NCI-H1694 treated with DMSO at 0.1 percent for 48 hours (cell line): ENCODE measurements at regions not wholly inside any gene's neighbourhood (a gene's known extent, or its start where the extent isn't known, plus 50 kb on each side); places are given as distances from the start of the nearest gene placed in this dataset.
"Not testable (repeated sequence)": the region's sequence is repeated elsewhere in the genome, so short reads cannot be mapped to it uniquely, and the experiment has no call there.

ENCODE experiments used
- DNase-seq: peaks from one replicate; lab custom pipeline; 2025; lab: John Stamatoyannopoulos, UW

- no peak for DNase-seq
Measured at GRCh38 chr14:87430214-87430613, 562.8 kb downstream of the GALC start.

GRCh38 chr14:87419925-87420324, 573.1 kb downstream of the GALC start:
- no peak for DNase-seq

- DNase-seq: no peak
Measured at GRCh38 chr14:87411370-87411769, 581.6 kb downstream of the GALC start.

- DNase-seq: no peak
Measured at GRCh38 chr14:87409393-87409792, 583.6 kb downstream of the GALC start.

GRCh38 chr14:87407344-87407743, 585.6 kb downstream of the GALC start:
- no peak for DNase-seq

GRCh38 chr14:87405563-87405962, 587.4 kb downstream of the GALC start:
- DNase-seq: no peak

GRCh38 chr14:87397499-87397898, 595.5 kb downstream of the GALC start:
- DNase-seq: no peak

GRCh38 chr14:87391066-87391465, 601.9 kb downstream of the GALC start:
- DNase-seq: no peak

GRCh38 chr14:87388946-87389345, 604.0 kb downstream of the GALC start:
- no peak for DNase-seq

GRCh38 chr14:87387806-87388205, 605.2 kb downstream of the GALC start:
- no peak for DNase-seq

- no peak for DNase-seq
Measured at GRCh38 chr14:87386524-87386923, 606.5 kb downstream of the GALC start.

GRCh38 chr14:87380054-87380453, 612.9 kb downstream of the GALC start:
- DNase-seq: no peak

GRCh38 chr14:87368751-87369150, 624.2 kb downstream of the GALC start:
- DNase-seq: no peak

GRCh38 chr14:87360246-87360645, 632.7 kb downstream of the GALC start:
- DNase-seq: not testable (repeated sequence)

- no peak for DNase-seq
Measured at GRCh38 chr14:87351007-87351406, 642.0 kb downstream of the GALC start.

GRCh38 chr14:87349921-87350320, 643.1 kb downstream of the GALC start:
- DNase-seq: no peak

GRCh38 chr14:87343652-87344051, 649.3 kb downstream of the GALC start:
- no peak for DNase-seq

GRCh38 chr14:87334997-87335685, 657.8 kb downstream of the GALC start:
- peak; percentile 69 for DNase-seq

GRCh38 chr14:87331991-87332390, 661.0 kb downstream of the GALC start:
- no peak for DNase-seq

GRCh38 chr14:87325741-87326140, 667.2 kb downstream of the GALC start:
- peak; percentile 27 for DNase-seq

GRCh38 chr14:87323191-87323590, 669.8 kb downstream of the GALC start:
- DNase-seq: no peak

- DNase-seq: no peak
Measured at GRCh38 chr14:87321548-87321947, 671.4 kb downstream of the GALC start.

GRCh38 chr14:87312894-87313205, 680.1 kb downstream of the GALC start:
- DNase-seq: no peak

- no peak for DNase-seq
Measured at GRCh38 chr14:87312169-87312893, 680.7 kb downstream of the GALC start.
